ENCODE measurements at regions not wholly inside any gene's neighbourhood (a gene's known extent, or its start where the extent isn't known, plus 50 kb on each side); places are given as distances from the start of the nearest gene placed in this dataset.
"Not testable (repeated sequence)": the region's sequence is repeated elsewhere in the genome, so short reads cannot be mapped to it uniquely, and the experiment has no call there.

GRCh38 chr15:70576276-70576675 lies 187.1 kb downstream of the UACA start:
- TF ChIP-seq EZH2phosphoT487 (IDR thresholded peaks at IDR 0.05; ENCODE audit: low read depth, severe bottlenecking, unreplicated experiment) = no peak
- no peak for TF ChIP-seq CTCF (IDR thresholded peaks at IDR 0.05; ENCODE audit: poor library complexity)
- TF ChIP-seq EZH2 (IDR thresholded peaks at IDR 0.05; ENCODE audit: borderline replicate concordance) = no peak
- WGBS (ENCODE audit: low lambda C conversion rate, missing lambda C conversion rate) = 81% methylated on average over 3 of the region's 3 CpGs
- peak overlapping the region; percentile 42 for H3K27ac ChIP-seq

GRCh38 chr15:70575231-70576226 lies 187.8 kb downstream of the UACA start:
- H3K36me3 ChIP-seq (replicated peaks; ENCODE audit: insufficient read depth, low read depth) = no peaks in the 10 kb centered on the region
- peak; percentile 57 for DNase-seq (ENCODE audit: low spot score)
- no peaks in the 10 kb centered on the region for H4K20me1 ChIP-seq (ENCODE audit: insufficient read depth, poor library complexity, severe bottlenecking)
- H3K27me3 ChIP-seq = no peaks in the 10 kb centered on the region
- no peak overlapping the region for H3K4me3 ChIP-seq
- TF ChIP-seq EZH2phosphoT487 (IDR thresholded peaks at IDR 0.05; ENCODE audit: low read depth, severe bottlenecking, unreplicated experiment) = no peak
- TF ChIP-seq EZH2 (IDR thresholded peaks at IDR 0.05; ENCODE audit: borderline replicate concordance) = no peak
- no peak for TF ChIP-seq CTCF (IDR thresholded peaks at IDR 0.05; ENCODE audit: poor library complexity)
- H3K79me2 ChIP-seq = no peaks in the 10 kb centered on the region
- WGBS (ENCODE audit: low lambda C conversion rate, missing lambda C conversion rate) = 30% methylated on average over 16 of the region's 16 CpGs
- H3K9me2 ChIP-seq (replicated peaks; ENCODE audit: insufficient read depth) = no peaks in the 10 kb centered on the region
- H3K4me2 ChIP-seq = peak overlapping the region; percentile 22
- no peaks in the 10 kb centered on the region for H3K9me3 ChIP-seq (ENCODE audit: low read depth)
- peak overlapping the region; percentile 42 for H3K27ac ChIP-seq
- H3K4me1 ChIP-seq (ENCODE audit: insufficient read depth) = peaks cover 10% of the 10 kb centered on the region
- no peak overlapping the region for H2AFZ ChIP-seq

More at GRCh38 chr15:70576276-70576675, 187.1 kb downstream of the UACA start:
- DNase-seq (ENCODE audit: low spot score) = no peak
- no peak overlapping the region for H3K4me3 ChIP-seq
- H3K27me3 ChIP-seq = no peaks in the 10 kb centered on the region
- no peaks in the 10 kb centered on the region for H3K36me3 ChIP-seq (replicated peaks; ENCODE audit: insufficient read depth, low read depth)
- no peak overlapping the region for H2AFZ ChIP-seq
- no peaks in the 10 kb centered on the region for H4K20me1 ChIP-seq (ENCODE audit: insufficient read depth, poor library complexity, severe bottlenecking)
- no peaks in the 10 kb centered on the region for H3K9me3 ChIP-seq (ENCODE audit: low read depth)
- no peaks in the 10 kb centered on the region for H3K79me2 ChIP-seq
- H3K4me2 ChIP-seq = peak overlapping the region; percentile 22
- peaks cover 10% of the 10 kb centered on the region for H3K4me1 ChIP-seq (ENCODE audit: insufficient read depth)
- no peaks in the 10 kb centered on the region for H3K9me2 ChIP-seq (replicated peaks; ENCODE audit: insufficient read depth)

GRCh38 chr15:70574325-70574724 lies 189.0 kb downstream of the UACA start:
- not testable (repeated sequence) for H3K9me3 ChIP-seq (ENCODE audit: low read depth); H2AFZ ChIP-seq; H3K79me2 ChIP-seq; H3K27me3 ChIP-seq; H3K4me2 ChIP-seq; H3K9me2 ChIP-seq (replicated peaks; ENCODE audit: insufficient read depth); H3K4me3 ChIP-seq; DNase-seq (ENCODE audit: low spot score); H4K20me1 ChIP-seq (ENCODE audit: insufficient read depth, poor library complexity, severe bottlenecking); H3K36me3 ChIP-seq (replicated peaks; ENCODE audit: insufficient read depth, low read depth); H3K27ac ChIP-seq
- 97% methylated on average over 3 of the region's 3 CpGs for WGBS (ENCODE audit: low lambda C conversion rate, missing lambda C conversion rate)
- H3K4me1 ChIP-seq (ENCODE audit: insufficient read depth) = peaks cover 18% of the 10 kb centered on the region

GRCh38 chr15:70573121-70573850 lies 190.1 kb downstream of the UACA start:
- Histone ChIP-seq H3K9me2 (replicated peaks; ENCODE audit: insufficient read depth) (no peaks in the 10 kb centered on the region), H3K27me3 (no peaks in the 10 kb centered on the region), H3K4me3 (no peak overlapping the region), H4K20me1 (ENCODE audit: insufficient read depth, poor library complexity, severe bottlenecking) (no peaks in the 10 kb centered on the region), H3K4me2 (no peak overlapping the region), H3K36me3 (replicated peaks; ENCODE audit: insufficient read depth, low read depth) (no peaks in the 10 kb centered on the region), H3K4me1 (ENCODE audit: insufficient read depth) (peaks cover 20% of the 10 kb centered on the region), H2AFZ (no peak overlapping the region), H3K79me2 (no peaks in the 10 kb centered on the region), H3K9me3 (ENCODE audit: low read depth) (no peaks in the 10 kb centered on the region), H3K27ac (no peak overlapping the region)
- no peak for DNase-seq (ENCODE audit: low spot score)
- TF ChIP-seq EZH2 (IDR thresholded peaks at IDR 0.05; ENCODE audit: borderline replicate concordance) = no peak
- no peak for TF ChIP-seq CTCF (IDR thresholded peaks at IDR 0.05; ENCODE audit: poor library complexity)
- TF ChIP-seq EZH2phosphoT487 (IDR thresholded peaks at IDR 0.05; ENCODE audit: low read depth, severe bottlenecking, unreplicated experiment) = no peak
- 95% methylated on average over 12 of the region's 12 CpGs for WGBS (ENCODE audit: low lambda C conversion rate, missing lambda C conversion rate)

Measured in hepatocyte (in vitro differentiated cells).